T-helper 2 cell treated with Interferon-gamma antibody and Interleukin-4, amounts not matched to agents 100 ng/mL and 5 ng/mL, for 36 hours (primary cell): ENCODE measurements at regions not wholly inside any gene's neighbourhood (a gene's known extent, or its start where the extent isn't known, plus 50 kb on each side); places are given as distances from the start of the nearest gene placed in this dataset.

Experiments
- intact Hi-C: fragments of 100-400 bp; cut with micrococcal nuclease; formaldehyde crosslinking; loops from one replicate; pipeline ENCODE4 v1.15.1; 2023

GRCh38 chrX:110858565-110858964 lies 62.9 kb upstream of the CHRDL1 start:
- intact Hi-C loops = no loop called here

- intact Hi-C loops = no loop called here
Observed at GRCh38 chrX:110853610-110854009, 58.0 kb upstream of the CHRDL1 start.

DNA sequence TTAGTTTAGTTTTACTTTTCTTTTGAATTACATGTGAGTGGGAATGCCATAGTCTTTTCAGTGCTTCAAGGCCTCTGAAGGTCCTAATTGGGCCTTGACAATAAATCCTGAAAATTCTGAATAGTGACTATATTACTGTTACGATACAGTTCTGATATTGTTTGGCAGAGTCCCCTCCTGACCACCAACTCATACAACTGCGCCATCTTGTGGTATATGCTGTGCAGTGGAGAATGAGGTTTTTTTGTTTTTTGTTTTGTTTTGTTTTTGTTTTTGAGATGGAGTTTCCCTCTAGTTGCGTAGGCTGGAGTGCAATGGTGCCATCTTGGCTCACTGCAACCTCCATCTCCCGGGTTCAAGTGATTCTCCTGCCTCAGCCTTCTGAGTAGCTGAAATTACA lies 56.6 kb upstream of the CHRDL1 start:
- intact Hi-C loops = no loop called here

DNA sequence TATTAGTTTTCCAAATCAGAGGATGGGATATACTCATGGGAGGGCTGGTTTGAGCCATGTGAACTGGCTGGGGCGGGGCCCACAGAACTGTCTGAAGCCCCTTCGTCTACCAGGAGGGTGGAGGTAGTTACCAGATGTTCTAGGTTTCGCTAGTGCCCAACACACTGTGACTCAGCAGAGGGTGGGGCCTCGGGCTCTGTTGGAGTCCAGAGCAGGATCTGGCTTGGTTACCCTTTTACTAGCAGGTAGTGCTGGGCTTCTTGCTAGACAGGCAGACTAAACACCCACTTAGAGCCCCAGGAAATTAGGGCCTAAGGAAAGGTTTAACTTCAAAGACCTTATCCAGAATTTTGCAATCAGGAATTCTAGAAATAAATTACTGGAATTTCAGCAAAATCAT lies 56.2 kb upstream of the CHRDL1 start:
- intact Hi-C loops = no loop called here

DNA sequence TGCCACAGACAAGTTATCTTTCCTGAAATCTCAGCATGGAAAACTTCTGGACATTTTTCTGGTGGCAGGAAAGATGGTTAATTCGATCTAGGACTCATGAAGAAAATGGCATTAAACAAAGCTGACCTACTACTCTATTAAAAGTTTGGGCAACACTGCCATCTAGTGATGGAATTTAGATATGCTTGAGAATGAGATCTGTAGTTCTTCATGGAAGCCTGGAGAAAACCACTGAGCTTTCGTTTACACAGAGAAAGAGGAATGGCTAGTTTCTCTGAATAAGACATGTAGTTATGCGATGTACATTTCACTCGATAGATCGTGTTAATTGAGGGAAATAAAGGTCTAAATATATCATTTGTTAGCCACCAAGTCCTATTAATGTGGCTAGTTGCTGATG lies 51.7 kb upstream of the CHRDL1 start:
- intact Hi-C loops = loop anchor here (1.0 kb wide), 1 partner anchor 397 kb away; no protein-coding TSS in a partner anchor

DNA sequence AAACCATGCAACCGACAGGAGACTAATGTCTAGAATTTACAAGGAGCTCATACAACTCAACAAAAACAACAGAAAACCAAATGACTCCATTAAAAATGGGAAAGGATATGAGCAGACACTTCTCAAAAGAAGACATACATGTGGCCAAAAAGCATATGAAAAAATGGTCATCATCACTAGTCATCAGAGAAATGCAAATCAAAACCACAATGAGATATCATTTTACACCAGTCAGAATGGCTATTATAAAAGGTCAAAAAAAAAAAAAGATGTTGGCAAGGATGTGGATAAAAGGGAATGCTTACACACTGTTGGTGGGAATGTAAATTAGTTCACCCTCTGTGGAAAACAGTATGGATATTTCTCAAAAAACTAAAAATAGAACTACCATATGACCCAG lies 50.5 kb upstream of the CHRDL1 start:
- intact Hi-C loops = no loop called here
